Activated CD8-positive, alpha-beta T cell treated with anti-CD3 and anti-CD28 coated beads for 36 hours (primary cell): ENCODE measurements at regions not wholly inside any gene's neighbourhood (a gene's known extent, or its start where the extent isn't known, plus 50 kb on each side); places are given as distances from the start of the nearest gene placed in this dataset.

Experiments
- ATAC-seq: fragments of 200-7000 bp; cut with Tn5 transposase; one replicate; pipeline ENCODE4 v1.10.0; 2021; ENCODE audit warnings: mild to moderate bottlenecking, moderate library complexity
- CTCF ChIA-PET: fragments of 350-600 bp; sonication (Branson Sonifier 250); formaldehyde crosslinking; loops from one replicate; lab custom pipeline; 2021; ENCODE audit warnings: antibody characterized with exemption; lab: Charles Lee
- POLR2A ChIA-PET: fragments of 350-600 bp; sonication (Branson Sonifier 250); formaldehyde crosslinking; loops from one replicate; lab custom pipeline; 2021; ENCODE audit warnings: antibody characterized with exemption; lab: Charles Lee
- DNase-seq: peaks from one replicate; pipeline ENCODE4 v3.0.0-alpha.2; 2020
- H3K27ac Mint-ChIP-seq: one replicate; pipeline ENCODE4 v1.8.0; 2021; ENCODE audit warnings: mild to moderate bottlenecking, mixed read lengths
- H3K27me3 Mint-ChIP-seq: one replicate; pipeline ENCODE4 v1.8.0; 2021; ENCODE audit warnings: mixed read lengths
- H3K36me3 Mint-ChIP-seq: one replicate; pipeline ENCODE4 v1.8.0; 2021; ENCODE audit warnings: low read depth, mixed read lengths
- H3K4me1 Mint-ChIP-seq: one replicate; pipeline ENCODE4 v1.8.0; 2021; ENCODE audit warnings: low read depth, mixed read lengths
- H3K4me3 Mint-ChIP-seq: one replicate; pipeline ENCODE4 v1.8.0; 2021; ENCODE audit warnings: mild to moderate bottlenecking, moderate library complexity, mixed read lengths
- H3K9me3 Mint-ChIP-seq: one replicate; pipeline ENCODE4 v1.8.0; 2021; ENCODE audit warnings: mixed read lengths
- CTCF ChIP-seq: fragments of 200-600 bp; IDR thresholded peaks from one replicate; pipeline ENCODE4 v1.8.0; 2022; ENCODE audit warnings: antibody characterized with exemption, mild to moderate bottlenecking
- intact Hi-C: fragments of 100-400 bp; cut with micrococcal nuclease; formaldehyde crosslinking; loops from one replicate; pipeline ENCODE4 v1.10.0; 2022

DNA sequence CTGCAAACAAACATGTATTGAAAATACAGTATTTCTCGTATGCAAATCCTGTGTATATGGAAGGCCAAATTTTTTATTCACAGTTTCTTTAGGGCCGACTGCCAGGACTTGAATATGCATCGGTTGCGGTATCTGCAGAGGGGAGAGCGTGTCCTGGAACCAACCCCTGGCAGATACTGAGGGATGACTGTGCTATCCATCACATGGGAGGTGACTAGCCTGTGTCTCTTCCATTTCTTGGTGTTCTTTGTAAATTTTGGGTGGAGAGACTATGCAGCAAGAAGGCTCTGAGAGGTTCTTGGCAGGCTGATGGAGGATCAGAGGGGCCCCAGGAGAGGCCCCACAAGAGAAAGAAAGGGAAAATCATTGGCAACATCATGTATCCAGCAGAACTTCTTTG lies 384.3 kb downstream of the YTHDC2 start:
- no peak for TF ChIP-seq CTCF
- intact Hi-C loops, result no loop called here
- Mint-ChIP-seq H3K4me1 (no peaks in the 10 kb centered on the region), H3K9me3 (no peaks in the 10 kb centered on the region), H3K27me3 (no peaks in the 10 kb centered on the region), H3K36me3 (no peaks in the 10 kb centered on the region), H3K4me3 (no peak overlapping the region), H3K27ac (no peak overlapping the region)
- ATAC-seq (no peak), DNase-seq (no peak)
- ChIA-PET CTCF (no interaction called here), POLR2A (no interaction called here)

DNA sequence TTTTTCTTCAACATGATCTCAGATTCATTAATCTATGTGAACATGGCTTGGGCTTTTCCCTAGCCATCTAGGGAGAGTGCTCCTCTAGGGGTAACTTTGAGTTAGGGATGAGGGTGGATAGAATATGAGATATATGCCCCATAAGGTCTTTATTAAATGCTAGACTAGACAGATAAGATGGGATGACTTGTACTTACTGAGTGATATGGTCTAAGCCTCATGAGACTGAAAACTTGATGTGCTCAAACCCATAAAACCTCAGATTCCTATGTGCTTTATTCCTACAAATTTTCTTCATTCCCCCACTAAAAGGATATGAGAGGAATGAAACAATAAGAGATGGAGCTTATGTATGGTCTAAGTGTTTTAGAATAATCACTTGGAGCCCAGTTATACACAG lies 386.6 kb downstream of the YTHDC2 start:
- no peak for DNase-seq
- no peak for ATAC-seq
- H3K4me1 Mint-ChIP-seq, result no peaks in the 10 kb centered on the region
- no peaks in the 10 kb centered on the region for H3K27me3 Mint-ChIP-seq
- H3K36me3 Mint-ChIP-seq, result no peaks in the 10 kb centered on the region
- no peak overlapping the region for H3K4me3 Mint-ChIP-seq
- intact Hi-C loops, result no loop called here
- H3K27ac Mint-ChIP-seq, result no peak overlapping the region
- POLR2A ChIA-PET, result no interaction called here
- no peaks in the 10 kb centered on the region for H3K9me3 Mint-ChIP-seq
- CTCF ChIA-PET, result no interaction called here
- no peak for TF ChIP-seq CTCF

DNA sequence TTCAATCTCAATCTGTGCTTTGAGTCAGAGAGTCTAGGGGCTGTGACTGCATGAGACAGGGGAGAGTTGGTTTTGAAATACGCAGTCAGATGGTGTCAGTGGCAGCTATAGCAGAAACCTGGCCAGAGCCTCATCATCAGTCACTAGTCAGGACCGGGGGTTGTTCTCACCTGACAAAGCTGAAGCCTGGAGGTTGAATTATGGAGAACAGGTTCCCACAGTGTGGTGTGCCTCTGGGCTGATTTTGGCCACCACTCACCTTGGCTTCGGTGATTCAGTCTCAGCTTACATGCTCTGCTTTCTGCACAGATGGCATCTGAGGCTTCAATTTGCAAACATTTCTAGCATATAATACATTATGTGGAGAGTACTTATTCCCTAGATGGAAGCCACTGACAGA lies 387.3 kb downstream of the YTHDC2 start:
- intact Hi-C loops, result no loop called here
- ATAC-seq (no peak), DNase-seq (no peak)
- Mint-ChIP-seq H3K36me3 (no peaks in the 10 kb centered on the region), H3K27me3 (no peaks in the 10 kb centered on the region), H3K4me1 (no peaks in the 10 kb centered on the region), H3K27ac (no peak overlapping the region), H3K4me3 (no peak overlapping the region), H3K9me3 (no peaks in the 10 kb centered on the region)
- TF ChIP-seq CTCF, result no peak
- ChIA-PET POLR2A (no interaction called here), CTCF (no interaction called here)

DNA sequence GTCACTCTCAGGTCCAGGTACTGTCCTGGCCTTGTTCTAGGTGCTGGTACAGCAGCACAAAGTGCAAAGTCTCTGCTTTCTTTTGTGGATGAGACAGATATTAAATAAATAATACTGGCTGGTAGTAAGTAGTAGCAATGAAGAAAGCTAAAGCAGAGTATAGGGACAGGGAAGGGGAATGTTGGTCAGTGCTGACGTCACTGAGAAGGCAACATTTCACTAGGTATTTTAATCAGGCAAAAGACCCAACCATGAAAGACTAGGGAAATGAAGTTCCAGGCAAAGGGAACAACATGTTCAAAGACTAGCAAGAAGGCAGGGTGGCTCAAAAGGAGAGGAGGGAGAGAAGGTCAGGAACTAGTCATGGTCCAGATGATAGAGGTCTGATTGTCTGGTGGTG lies 388.2 kb downstream of the YTHDC2 start:
- DNase-seq (no peak), ATAC-seq (no peak)
- Mint-ChIP-seq H3K36me3 (no peaks in the 10 kb centered on the region), H3K4me1 (no peaks in the 10 kb centered on the region), H3K4me3 (no peak overlapping the region), H3K27ac (no peak overlapping the region), H3K27me3 (no peaks in the 10 kb centered on the region), H3K9me3 (no peaks in the 10 kb centered on the region)
- POLR2A ChIA-PET, result no interaction called here
- intact Hi-C loops, result no loop called here
- no peak for TF ChIP-seq CTCF
- CTCF ChIA-PET, result no interaction called here

GRCh38 chr5:113902917-113903660 lies 389.6 kb downstream of the YTHDC2 start:
- intact Hi-C loops, result no loop called here
- ChIA-PET CTCF (interaction anchor here (0.7 kb wide), 1 partner anchor 877 kb away, joined by 3 read pairs; no protein-coding TSS in a partner anchor), POLR2A (no interaction called here)
- no peak for DNase-seq
- Mint-ChIP-seq H3K27ac (no peak overlapping the region), H3K9me3 (no peaks in the 10 kb centered on the region), H3K27me3 (no peaks in the 10 kb centered on the region), H3K36me3 (no peaks in the 10 kb centered on the region), H3K4me1 (no peaks in the 10 kb centered on the region), H3K4me3 (no peak overlapping the region)
- TF ChIP-seq CTCF, result no peak
- no peak for ATAC-seq
